Activated T-helper 17 cell treated with anti-CD3 and anti-CD28 coated beads, Interleukin-2, amount 50 U/mL, for 72 hours (primary cell): ENCODE measurements at regions not wholly inside any gene's neighbourhood (a gene's known extent, or its start where the extent isn't known, plus 50 kb on each side); places are given as distances from the start of the nearest gene placed in this dataset.
A peak's percentile ranks its signal among the peaks of the same experiment; 100 is the strongest.

Experiments
- ATAC-seq: fragments of 150-1000 bp; cut with Tn5 transposase; replicated peaks from 2 replicates; pipeline ENCODE4 v1.10.0; 2021; ENCODE audit warnings: mild to moderate bottlenecking, moderate library complexity
- H3K27ac Mint-ChIP-seq: one replicate; pipeline ENCODE4 v1.8.0; 2022; ENCODE audit warnings: mixed read lengths
- H3K27me3 Mint-ChIP-seq: one replicate; pipeline ENCODE4 v1.8.0; 2022; ENCODE audit warnings: mixed read lengths
- H3K36me3 Mint-ChIP-seq: one replicate; pipeline ENCODE4 v1.8.0; 2022; ENCODE audit warnings: low read depth, mild to moderate bottlenecking, mixed read lengths
- H3K4me1 Mint-ChIP-seq: one replicate; pipeline ENCODE4 v1.8.0; 2022; ENCODE audit warnings: mixed read lengths
- H3K4me3 Mint-ChIP-seq: one replicate; pipeline ENCODE4 v1.8.0; 2022; ENCODE audit warnings: mild to moderate bottlenecking, mixed read lengths
- H3K9me3 Mint-ChIP-seq: one replicate; pipeline ENCODE4 v1.8.0; 2022; ENCODE audit warnings: mixed read lengths

DNA sequence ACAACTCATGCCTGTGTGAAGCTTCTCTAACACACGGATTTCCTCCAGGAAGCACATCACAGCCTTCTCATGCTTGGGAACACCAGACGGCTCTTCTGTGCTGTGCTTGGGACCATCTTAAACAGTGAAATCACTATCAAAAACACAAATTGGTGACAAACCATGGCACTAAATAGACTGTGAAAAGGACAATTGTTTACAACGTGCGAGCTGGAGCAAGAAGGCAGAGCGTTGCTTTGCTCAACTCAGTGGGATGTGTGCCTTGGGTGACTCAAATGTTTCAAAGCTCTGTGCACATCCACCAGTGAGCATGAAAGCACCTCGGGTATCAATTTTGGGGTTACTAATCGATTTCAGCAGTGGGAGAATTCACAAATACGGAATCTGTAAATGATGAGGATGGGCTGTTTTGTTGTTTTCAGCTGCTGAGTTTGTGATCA lies 182.4 kb upstream of the ARL4C start:
- ATAC-seq = no peak
- Mint-ChIP-seq H3K9me3 (no peaks in the 10 kb centered on the region), H3K4me3 (no peak overlapping the region), H3K27me3 (peaks cover 6% of the 10 kb centered on the region), H3K36me3 (no peaks in the 10 kb centered on the region), H3K4me1 (no peaks in the 10 kb centered on the region), H3K27ac (no peak overlapping the region)

- Mint-ChIP-seq H3K27ac (no peak overlapping the region), H3K27me3 (peaks cover 9% of the 10 kb centered on the region), H3K9me3 (no peaks in the 10 kb centered on the region), H3K36me3 (no peaks in the 10 kb centered on the region), H3K4me3 (no peak overlapping the region), H3K4me1 (no peaks in the 10 kb centered on the region)
- ATAC-seq = no peak
Measured at GRCh38 chr2:234678711-234679110, 181.8 kb upstream of the ARL4C start.

- Mint-ChIP-seq H3K4me1 (no peaks in the 10 kb centered on the region), H3K4me3 (no peak overlapping the region), H3K27me3 (peaks cover 12% of the 10 kb centered on the region), H3K36me3 (no peaks in the 10 kb centered on the region), H3K27ac (no peak overlapping the region), H3K9me3 (no peaks in the 10 kb centered on the region)
- no peak for ATAC-seq
Measured at GRCh38 chr2:234677758-234678538, 181.1 kb upstream of the ARL4C start.

GRCh38 chr2:234676783-234677450 lies 180.0 kb upstream of the ARL4C start:
- H3K27ac Mint-ChIP-seq = no peak overlapping the region
- no peaks in the 10 kb centered on the region for H3K9me3 Mint-ChIP-seq
- no peak overlapping the region for H3K4me3 Mint-ChIP-seq
- peaks cover 13% of the 10 kb centered on the region for H3K27me3 Mint-ChIP-seq
- no peaks in the 10 kb centered on the region for H3K4me1 Mint-ChIP-seq
- ATAC-seq = no peak
- no peaks in the 10 kb centered on the region for H3K36me3 Mint-ChIP-seq

GRCh38 chr2:234676109-234676782 lies 179.4 kb upstream of the ARL4C start:
- Mint-ChIP-seq H3K36me3 (no peaks in the 10 kb centered on the region), H3K4me3 (no peak overlapping the region), H3K9me3 (no peaks in the 10 kb centered on the region), H3K27me3 (peaks cover 13% of the 10 kb centered on the region), H3K27ac (no peak overlapping the region), H3K4me1 (no peaks in the 10 kb centered on the region)
- ATAC-seq = no peak

DNA sequence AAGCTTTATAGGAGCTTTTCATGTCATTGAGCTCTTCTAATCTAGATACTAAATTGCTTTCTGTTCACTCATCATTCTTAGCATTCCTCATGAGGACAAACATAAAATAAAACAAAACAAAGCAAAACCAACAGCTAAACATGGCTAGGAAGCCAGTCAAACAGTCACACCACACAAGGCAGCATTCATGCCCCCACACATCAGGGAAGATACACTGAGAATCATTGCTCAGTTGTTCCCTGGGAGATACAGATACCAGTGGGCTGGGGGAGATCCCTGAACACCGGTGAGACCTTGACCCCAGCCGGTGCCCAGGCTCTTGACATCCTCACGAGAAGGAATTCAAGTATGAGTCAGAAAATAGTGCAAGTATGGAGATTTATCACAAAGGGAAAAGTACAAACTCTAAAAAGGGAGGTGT lies 177.9 kb upstream of the ARL4C start:
- no peak overlapping the region for H3K4me3 Mint-ChIP-seq
- no peaks in the 10 kb centered on the region for H3K36me3 Mint-ChIP-seq
- H3K9me3 Mint-ChIP-seq = no peaks in the 10 kb centered on the region
- peak overlapping the region; percentile 14 for H3K27ac Mint-ChIP-seq
- no peaks in the 10 kb centered on the region for H3K4me1 Mint-ChIP-seq
- peaks cover 17% of the 10 kb centered on the region for H3K27me3 Mint-ChIP-seq
- peak; percentile 76 for ATAC-seq

DNA sequence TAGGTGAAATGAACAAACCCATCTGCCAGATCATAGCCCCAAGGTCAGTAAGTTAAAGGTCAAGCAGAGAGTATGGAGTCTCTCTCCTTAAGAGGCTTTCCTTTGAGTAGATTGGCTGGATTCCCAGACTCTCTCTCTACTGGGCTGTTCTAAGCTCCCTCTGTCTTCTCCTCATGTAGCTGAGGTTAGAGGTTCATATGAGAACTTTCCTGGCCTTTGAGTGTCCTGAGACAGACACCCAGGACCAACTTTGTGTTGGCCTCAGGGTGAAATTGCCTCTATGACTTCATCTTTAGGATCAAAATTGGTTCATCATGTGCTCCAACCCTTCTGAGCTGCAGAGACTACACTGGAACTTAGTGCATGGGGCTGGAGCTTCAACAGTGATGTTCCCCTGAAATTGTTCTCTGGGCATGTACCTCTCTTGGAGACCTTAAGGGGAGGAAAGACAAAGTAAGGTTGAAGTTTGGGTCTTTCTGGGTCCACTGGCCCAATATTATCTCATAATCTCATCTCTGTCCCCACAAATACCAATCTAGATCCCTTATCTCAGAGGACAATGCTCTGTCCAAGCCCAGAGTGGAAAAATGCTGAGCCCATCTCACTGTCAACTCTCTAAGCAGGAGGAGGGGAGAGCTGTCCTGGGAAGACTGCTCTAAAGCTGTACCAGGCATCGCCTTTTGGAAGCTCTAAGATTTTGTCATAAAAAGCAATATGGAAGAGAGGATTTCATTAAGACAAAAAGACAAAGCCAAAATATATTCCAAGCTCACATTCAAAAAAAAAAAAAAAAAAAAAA lies 177.3 kb upstream of the ARL4C start:
- no peak for ATAC-seq
- Mint-ChIP-seq H3K27ac (no peak overlapping the region), H3K9me3 (no peaks in the 10 kb centered on the region), H3K4me1 (no peaks in the 10 kb centered on the region), H3K4me3 (no peak overlapping the region), H3K27me3 (peaks cover 17% of the 10 kb centered on the region), H3K36me3 (no peaks in the 10 kb centered on the region)

DNA sequence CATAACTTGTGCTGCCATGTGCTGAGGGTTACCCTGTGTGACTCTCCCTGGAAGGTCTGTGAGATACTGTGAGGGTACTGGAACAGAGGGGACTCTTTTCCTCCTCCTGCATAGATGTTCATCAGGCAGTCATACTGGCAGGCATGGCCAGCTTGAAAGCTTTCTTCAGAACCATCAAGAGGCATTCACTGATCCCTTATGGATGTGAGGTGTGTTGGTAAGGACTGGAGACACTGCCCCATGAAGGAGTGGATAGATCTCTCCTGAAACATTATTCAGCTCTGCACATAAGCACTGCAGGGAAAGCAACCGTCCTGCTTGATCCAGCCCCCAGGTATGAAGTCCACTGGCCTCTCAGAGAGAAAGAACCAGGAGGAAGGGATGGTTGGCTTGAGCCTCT lies 176.6 kb upstream of the ARL4C start:
- Mint-ChIP-seq H3K4me1 (no peaks in the 10 kb centered on the region), H3K4me3 (no peak overlapping the region), H3K9me3 (no peaks in the 10 kb centered on the region), H3K27ac (no peak overlapping the region), H3K36me3 (no peaks in the 10 kb centered on the region), H3K27me3 (peaks cover 17% of the 10 kb centered on the region)
- no peak for ATAC-seq

DNA sequence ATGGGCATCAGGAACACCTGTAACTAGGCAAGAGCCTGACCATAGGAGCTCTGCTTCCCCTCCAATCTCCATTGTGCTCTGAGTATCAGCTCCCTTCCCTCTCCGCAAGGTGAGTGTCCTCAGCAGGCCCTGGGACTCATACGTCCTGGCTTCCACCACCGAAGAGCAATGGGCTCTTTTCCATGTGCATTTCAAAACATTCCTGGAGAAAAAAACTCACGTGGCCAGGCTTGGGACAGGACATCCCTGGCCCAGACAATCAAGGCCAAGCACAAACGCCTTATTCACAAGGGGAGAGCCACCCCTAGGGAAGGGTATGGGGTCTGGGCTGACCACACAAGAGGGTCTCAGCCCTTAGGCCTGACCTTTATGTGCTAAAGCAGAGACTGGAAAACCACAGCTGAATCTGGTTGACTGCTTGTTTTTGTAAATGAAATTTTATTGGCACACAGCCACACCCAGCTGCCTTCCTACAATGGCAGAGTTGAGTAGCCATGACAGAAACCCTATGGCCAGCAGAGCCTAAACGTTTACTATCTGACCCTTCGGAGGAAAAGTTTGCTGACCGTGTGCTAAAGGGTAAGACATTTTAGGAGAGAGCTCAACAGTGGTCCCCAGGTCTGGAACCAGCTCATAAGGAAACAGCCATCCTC lies 175.7 kb upstream of the ARL4C start:
- Mint-ChIP-seq H3K27ac (no peak overlapping the region), H3K4me1 (no peaks in the 10 kb centered on the region), H3K36me3 (no peaks in the 10 kb centered on the region), H3K27me3 (peaks cover 16% of the 10 kb centered on the region), H3K9me3 (no peaks in the 10 kb centered on the region), H3K4me3 (no peak overlapping the region)
- ATAC-seq = no peak

DNA sequence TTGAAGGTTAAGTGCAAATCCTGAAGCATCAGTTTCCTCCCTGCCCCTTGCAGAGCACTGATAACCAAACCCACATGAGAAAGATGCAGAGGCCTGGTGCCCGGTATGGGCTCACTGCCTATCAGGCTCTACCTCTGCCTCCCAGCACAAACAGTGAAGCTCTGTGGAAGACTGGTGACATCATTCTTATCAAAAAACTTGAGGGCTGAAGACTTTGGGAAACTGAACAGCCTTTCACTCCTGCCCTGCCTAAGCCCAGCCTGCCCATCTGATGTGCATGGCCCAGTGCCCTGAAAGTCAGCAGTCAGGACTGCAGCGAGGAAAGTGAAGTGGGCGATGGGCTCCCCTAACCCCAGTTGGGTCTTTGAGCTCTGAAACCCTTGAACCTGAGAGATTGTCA lies 174.8 kb upstream of the ARL4C start:
- H3K4me3 Mint-ChIP-seq = no peak overlapping the region
- H3K9me3 Mint-ChIP-seq = no peaks in the 10 kb centered on the region
- H3K36me3 Mint-ChIP-seq = no peaks in the 10 kb centered on the region
- H3K4me1 Mint-ChIP-seq = no peaks in the 10 kb centered on the region
- no peak overlapping the region for H3K27ac Mint-ChIP-seq
- ATAC-seq = no peak
- peaks cover 18% of the 10 kb centered on the region for H3K27me3 Mint-ChIP-seq

GRCh38 chr2:234671231-234671630 lies 174.3 kb upstream of the ARL4C start:
- no peaks in the 10 kb centered on the region for H3K4me1 Mint-ChIP-seq
- peaks cover 22% of the 10 kb centered on the region for H3K27me3 Mint-ChIP-seq
- no peaks in the 10 kb centered on the region for H3K36me3 Mint-ChIP-seq
- no peaks in the 10 kb centered on the region for H3K9me3 Mint-ChIP-seq
- no peak overlapping the region for H3K27ac Mint-ChIP-seq
- no peak for ATAC-seq
- no peak overlapping the region for H3K4me3 Mint-ChIP-seq

DNA sequence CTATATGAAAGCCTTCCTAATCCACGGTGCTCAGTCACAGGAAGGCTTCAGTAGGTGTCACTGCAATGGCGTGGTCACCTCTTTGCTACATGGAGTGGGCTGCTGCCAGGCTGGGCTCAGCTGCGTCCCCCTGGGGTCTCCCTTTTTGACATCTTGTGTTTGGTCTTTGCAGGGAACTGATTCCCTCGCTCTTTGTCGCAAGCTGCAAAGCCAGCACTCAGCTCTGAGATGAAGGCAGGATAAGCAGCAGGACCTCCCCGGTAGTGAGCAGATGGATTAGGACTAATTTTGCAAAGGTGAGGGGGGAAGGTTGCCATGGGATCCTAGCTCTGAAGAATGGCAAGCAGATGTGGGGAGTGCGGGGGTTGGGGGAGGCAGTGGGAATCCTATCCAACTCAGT lies 173.9 kb upstream of the ARL4C start:
- no peak overlapping the region for H3K4me3 Mint-ChIP-seq
- H3K27me3 Mint-ChIP-seq = peaks cover 26% of the 10 kb centered on the region
- no peaks in the 10 kb centered on the region for H3K9me3 Mint-ChIP-seq
- H3K36me3 Mint-ChIP-seq = no peaks in the 10 kb centered on the region
- H3K4me1 Mint-ChIP-seq = no peaks in the 10 kb centered on the region
- ATAC-seq = no peak
- no peak overlapping the region for H3K27ac Mint-ChIP-seq

DNA sequence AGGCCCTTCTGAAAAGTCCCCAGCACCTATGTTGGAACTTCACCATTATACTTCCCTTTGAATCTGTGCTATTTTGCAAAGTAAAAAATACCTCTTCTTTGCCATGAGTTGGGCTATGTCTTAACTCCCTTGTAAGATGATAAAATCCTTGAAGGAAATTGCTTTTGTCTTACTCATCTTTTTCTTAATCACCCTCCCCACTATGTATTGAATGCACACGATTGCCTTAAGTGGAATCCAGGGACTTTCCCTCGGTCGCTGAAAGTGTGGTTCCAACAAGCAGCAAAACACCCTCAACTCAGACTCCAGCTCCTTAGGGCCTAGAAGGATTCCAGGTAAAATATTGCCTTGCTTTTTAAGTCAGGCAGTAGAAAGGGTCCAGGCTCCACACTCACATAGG lies 173.2 kb upstream of the ARL4C start:
- Mint-ChIP-seq H3K36me3 (no peaks in the 10 kb centered on the region), H3K27ac (no peak overlapping the region), H3K4me3 (no peak overlapping the region), H3K27me3 (peaks cover 32% of the 10 kb centered on the region), H3K9me3 (no peaks in the 10 kb centered on the region), H3K4me1 (no peaks in the 10 kb centered on the region)
- ATAC-seq = no peak

DNA sequence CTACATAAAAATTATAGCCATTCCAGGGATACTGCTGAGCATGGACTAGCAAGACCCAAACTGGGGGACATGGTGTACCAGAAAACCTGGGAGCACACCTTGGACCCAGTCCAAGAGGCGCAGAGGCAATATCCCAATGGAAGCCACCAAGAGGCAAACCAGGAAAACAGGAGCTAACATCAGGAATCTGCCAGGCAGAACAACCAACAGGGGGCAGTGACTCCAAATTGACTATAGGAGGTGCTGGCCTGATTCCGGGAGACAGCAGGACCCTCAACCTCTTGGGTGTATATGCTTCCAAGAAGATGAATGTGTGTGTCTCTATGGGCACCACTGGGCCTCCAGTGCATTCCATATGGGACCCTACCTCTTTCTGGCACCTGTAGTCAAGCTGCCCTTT lies 172.7 kb upstream of the ARL4C start:
- Mint-ChIP-seq H3K27ac (no peak overlapping the region), H3K4me3 (no peak overlapping the region)
- ATAC-seq = no peak

More for the DNA sequence above, 172.7 kb upstream of the ARL4C start:
- Mint-ChIP-seq H3K9me3 (no peaks in the 10 kb centered on the region), H3K36me3 (no peaks in the 10 kb centered on the region), H3K4me1 (no peaks in the 10 kb centered on the region), H3K27me3 (peaks cover 32% of the 10 kb centered on the region)
